ENCODE measurements at regions not wholly inside any gene's neighbourhood (a gene's known extent, or its start where the extent isn't known, plus 50 kb on each side); places are given as distances from the start of the nearest gene placed in this dataset.

GRCh38 chr7:98731651-98732050, 114.6 kb downstream of the NPTX2 start:
- TF ChIP-seq CTCF (IDR thresholded peaks at IDR 0.05) = no peak
- TF ChIP-seq EZH2 (IDR thresholded peaks at IDR 0.05; ENCODE audit: borderline replicate concordance, insufficient read depth, low read depth, low read length, poor library complexity, severe bottlenecking) = no peak
